ENCODE measurements at regions not wholly inside any gene's neighbourhood (a gene's known extent, or its start where the extent isn't known, plus 50 kb on each side); places are given as distances from the start of the nearest gene placed in this dataset.

- DNase-seq: no peak
These were observed 95.9 kb upstream of the SCOC start for GRCh38 chr4:140277576-140277975.

GRCh38 chr4:140271553-140271952 is 101.9 kb upstream of the SCOC start:
- DNase-seq: no peak

GRCh38 chr4:140269369-140269768 is 104.1 kb upstream of the SCOC start:
- no peak for DNase-seq

GRCh38 chr4:140268186-140268841 is 105.1 kb upstream of the SCOC start:
- no peak for DNase-seq

GRCh38 chr4:140267576-140267975 is 105.9 kb upstream of the SCOC start:
- no peak for DNase-seq

- peak; percentile 61 for DNase-seq
These were observed 106.4 kb upstream of the SCOC start for GRCh38 chr4:140266958-140267568.

- peak; percentile 74 for DNase-seq
These were observed 106.2 kb upstream of the MAML3 start for GRCh38 chr4:140260227-140260626.

GRCh38 chr4:140258476-140258875 is 104.5 kb upstream of the MAML3 start:
- DNase-seq: no peak

GRCh38 chr4:140257461-140258305 is 103.7 kb upstream of the MAML3 start:
- no peak for DNase-seq

GRCh38 chr4:140256941-140257340 is 103.0 kb upstream of the MAML3 start:
- peak; percentile 62 for DNase-seq

- DNase-seq: peak; percentile 45
These were observed 102.4 kb upstream of the MAML3 start for GRCh38 chr4:140256335-140256734.

GRCh38 chr4:140255927-140256326 is 101.9 kb upstream of the MAML3 start:
- no peak for DNase-seq

- peak; percentile 62 for DNase-seq
These were observed 101.5 kb upstream of the MAML3 start for GRCh38 chr4:140255467-140255866.

- no peak for DNase-seq
These were observed 100.8 kb upstream of the MAML3 start for GRCh38 chr4:140254651-140255299.

GRCh38 chr4:140253556-140254027 is 99.6 kb upstream of the MAML3 start:
- no peak for DNase-seq

- DNase-seq: peak; percentile 76
These were observed 99.0 kb upstream of the MAML3 start for GRCh38 chr4:140252742-140253555.

GRCh38 chr4:140252141-140252741 is 98.3 kb upstream of the MAML3 start:
- DNase-seq: no peak

GRCh38 chr4:140251571-140251970 is 97.6 kb upstream of the MAML3 start:
- DNase-seq: no peak

GRCh38 chr4:140250989-140251552 is 97.1 kb upstream of the MAML3 start:
- DNase-seq: peak; percentile 46

GRCh38 chr4:140249351-140249750 is 95.4 kb upstream of the MAML3 start:
- peak; percentile 45 for DNase-seq

- DNase-seq: no peak
These were observed 93.3 kb upstream of the MAML3 start for GRCh38 chr4:140247237-140247636.

Data from fibroblast of skin of scalp (primary cell).